ENCODE measurements at regions not wholly inside any gene's neighbourhood (a gene's known extent, or its start where the extent isn't known, plus 50 kb on each side); places are given as distances from the start of the nearest gene placed in this dataset.

GRCh38 chr20:26324177-26324576 lies 627.5 kb upstream of the ZNF337 start:
- no peak for TF ChIP-seq CBX2 (IDR thresholded peaks at IDR 0.05; ENCODE audit: insufficient read depth, low read length, poor library complexity, severe bottlenecking)
- TF ChIP-seq COPS2 (conservative IDR thresholded peaks at IDR 0.05) = no peak
- TF ChIP-seq ZBTB34 (CRISPR knock-in tag; IDR thresholded peaks at IDR 0.05) = no peak
- no peak for TF ChIP-seq CTCF (IDR thresholded peaks at IDR 0.05 in 2 of 3, conservative IDR thresholded peaks at IDR 0.05 in 1 of 3; ENCODE audit: insufficient read depth in 2 of 3, low read depth in 1 of 3, low read length in 3 of 3)
- TF ChIP-seq ZNF133 (CRISPR knock-in tag; IDR thresholded peaks at IDR 0.05) = no peak
- TF ChIP-seq SIN3A (IDR thresholded peaks at IDR 0.05; ENCODE audit: borderline replicate concordance in 2 of 2, control insufficient read depth in 1 of 2, low read depth in 2 of 2, low read length in 2 of 2) = no peak
- TF ChIP-seq SAP30 (IDR thresholded peaks at IDR 0.05; ENCODE audit: borderline replicate concordance, insufficient read depth, low read depth, low read length, poor library complexity, severe bottlenecking) = no peak
- TF ChIP-seq POLR2G (IDR thresholded peaks at IDR 0.05; ENCODE audit: low read depth, low read length) = no peak
- TF ChIP-seq MAX (CRISPR knock-in tag; IDR thresholded peaks at IDR 0.05) = no peak
- TF ChIP-seq MXI1 (IDR thresholded peaks at IDR 0.05; ENCODE audit: low read depth, low read length) = no peak
- TF ChIP-seq FOXA3 (CRISPR knock-in tag; conservative IDR thresholded peaks at IDR 0.05 in 1 of 2, IDR thresholded peaks at IDR 0.05 in 1 of 2) = no peak
- no peak for TF ChIP-seq SP1 (CRISPR knock-in tag; IDR thresholded peaks at IDR 0.05)
- no peak for TF ChIP-seq KDM5B (IDR thresholded peaks at IDR 0.05; ENCODE audit: insufficient replicate concordance, low read depth, low read length)
- no peak for TF ChIP-seq BCL6 (CRISPR knock-in tag; IDR thresholded peaks at IDR 0.05)
